Mesenchymal stem cell (in vitro differentiated cells and primary cell): ENCODE measurements at regions not wholly inside any gene's neighbourhood (a gene's known extent, or its start where the extent isn't known, plus 50 kb on each side); places are given as distances from the start of the nearest gene placed in this dataset.

ENCODE experiments used
- DNase-seq: peaks from one replicate; pipeline ENCODE4 v3.0.0-alpha.2; 2013
- H2AFZ ChIP-seq: one replicate; pipeline ENCODE4 v1.6.1; 2013; ENCODE audit warnings: low read depth, mild to moderate bottlenecking, control low read depth, inconsistent platforms, low read length, moderate library complexity
- H2AK5ac ChIP-seq: 2 replicates; pipeline ENCODE4 v1.6.1; 2013; ENCODE audit warnings: low read length, moderate library complexity, mild to moderate bottlenecking, inconsistent platforms; ENCODE audit not compliant: severe bottlenecking
- H2BK120ac ChIP-seq: one replicate; pipeline ENCODE4 v1.6.1; 2013; ENCODE audit warnings: low read depth, mild to moderate bottlenecking, inconsistent platforms, low read length, moderate library complexity
- H2BK12ac ChIP-seq, 2 experiments: one replicate each; pipeline ENCODE4 v1.6.1; 2013; ENCODE audit warnings: inconsistent platforms in 2 of 2, low read length in 2 of 2, mild to moderate bottlenecking in 2 of 2, moderate library complexity in 2 of 2, control low read depth in 1 of 2
- H2BK15ac ChIP-seq: one replicate; pipeline ENCODE4 v1.6.1; 2013; ENCODE audit warnings: mild to moderate bottlenecking, low read depth, inconsistent platforms; ENCODE audit not compliant: poor library complexity, severe bottlenecking
- H2BK5ac ChIP-seq: 2 replicates; pipeline ENCODE4 v1.6.1; 2013; ENCODE audit warnings: low read depth, mild to moderate bottlenecking, low read length, control low read depth, inconsistent platforms; ENCODE audit not compliant: poor library complexity, severe bottlenecking
- H3K14ac ChIP-seq, 2 experiments: one replicate each; pipeline ENCODE4 v1.6.1; 2013; ENCODE audit warnings: inconsistent platforms in 2 of 2, low read length in 2 of 2, control low read depth in 1 of 2, mild to moderate bottlenecking in 1 of 2, moderate library complexity in 1 of 2
- H3K18ac ChIP-seq, 2 experiments: one replicate each; pipeline ENCODE4 v1.6.1; 2013; ENCODE audit warnings: inconsistent platforms in 2 of 2, low read length in 2 of 2, control low read depth in 1 of 2, low read depth in 1 of 2, mild to moderate bottlenecking in 1 of 2
- H3K23ac ChIP-seq, 2 experiments: one replicate each; pipeline ENCODE4 v1.6.1; 2013; ENCODE audit warnings: inconsistent platforms in 2 of 2, low read length in 2 of 2, mild to moderate bottlenecking in 2 of 2, moderate library complexity in 2 of 2, control low read depth in 1 of 2
- H3K27ac ChIP-seq: 2 replicates; pipeline ENCODE4 v1.5.1; 2013; ENCODE audit warnings: mild to moderate bottlenecking, moderate library complexity, low read length, control low read depth, inconsistent platforms; ENCODE audit not compliant: poor library complexity, severe bottlenecking
- H3K27me3 ChIP-seq, 2 experiments: 2 replicates each; pipeline versions ENCODE4 v1.6.1 to v1.7.0; 2013; ENCODE audit warnings: low read length in 2 of 2, mild to moderate bottlenecking in 2 of 2, moderate library complexity in 2 of 2, control low read depth in 1 of 2, inconsistent platforms in 1 of 2; ENCODE audit not compliant: control insufficient read depth in 1 of 2, insufficient read depth in 1 of 2
- H3K36me3 ChIP-seq, 2 experiments: 2 replicates each; pipeline versions ENCODE4 v1.6.1 to v1.7.0; 2013; ENCODE audit warnings: low read length in 2 of 2, control low read depth in 1 of 2, inconsistent platforms in 1 of 2, low read depth in 1 of 2, mild to moderate bottlenecking in 1 of 2; ENCODE audit not compliant: insufficient read depth in 2 of 2, control insufficient read depth in 1 of 2
- H3K4ac ChIP-seq, 2 experiments: one replicate each; pipeline ENCODE4 v1.6.1; 2013; ENCODE audit warnings: inconsistent platforms in 2 of 2, low read length in 2 of 2, mild to moderate bottlenecking in 2 of 2, moderate library complexity in 2 of 2, control low read depth in 1 of 2, low read depth in 1 of 2
- H3K4me1 ChIP-seq: 2 replicates; pipeline ENCODE4 v1.6.1; 2013; ENCODE audit warnings: low read depth, low read length, control low read depth; ENCODE audit not compliant: control insufficient read depth, insufficient read depth
- H3K4me2 ChIP-seq: 2 replicates; pipeline ENCODE4 v1.6.1; 2013; ENCODE audit warnings: low read length, mild to moderate bottlenecking, inconsistent platforms; ENCODE audit not compliant: poor library complexity, severe bottlenecking
- H3K4me3 ChIP-seq, 2 experiments: 2 replicates each; pipeline versions ENCODE4 v1.5.1 to v1.7.0; 2013; ENCODE audit warnings: low read length in 2 of 2, mild to moderate bottlenecking in 2 of 2, control low read depth in 1 of 2, low read depth in 1 of 2; ENCODE audit not compliant: insufficient read depth in 1 of 2
- H3K79me1 ChIP-seq: replicated peaks from 2 replicates; pipeline ENCODE4 v1.6.1; 2013; ENCODE audit warnings: mild to moderate bottlenecking, control low read depth, low read length, inconsistent platforms; ENCODE audit not compliant: poor library complexity, severe bottlenecking
- H3K9ac ChIP-seq: 2 replicates; pipeline ENCODE4 v1.7.0; 2013; ENCODE audit warnings: mild to moderate bottlenecking, low read length, moderate library complexity
- H3K9me3 ChIP-seq: 2 replicates; pipeline ENCODE4 v1.7.0; 2013; ENCODE audit warnings: mild to moderate bottlenecking, low read length; ENCODE audit not compliant: control insufficient read depth
- H4K8ac ChIP-seq: one replicate; pipeline ENCODE4 v1.6.1; 2013; ENCODE audit warnings: inconsistent platforms, mild to moderate bottlenecking, low read length, moderate library complexity
- H4K91ac ChIP-seq: one replicate; pipeline ENCODE4 v1.6.1; 2013; ENCODE audit warnings: mild to moderate bottlenecking, low read length, inconsistent platforms
- WGBS: methylation state at CpG from one replicate; pipeline ENCODE4 v1.1.7; 2013; ENCODE audit warnings: mixed read lengths; 5-methylcytosine and 5-hydroxymethylcytosine counted together

DNA sequence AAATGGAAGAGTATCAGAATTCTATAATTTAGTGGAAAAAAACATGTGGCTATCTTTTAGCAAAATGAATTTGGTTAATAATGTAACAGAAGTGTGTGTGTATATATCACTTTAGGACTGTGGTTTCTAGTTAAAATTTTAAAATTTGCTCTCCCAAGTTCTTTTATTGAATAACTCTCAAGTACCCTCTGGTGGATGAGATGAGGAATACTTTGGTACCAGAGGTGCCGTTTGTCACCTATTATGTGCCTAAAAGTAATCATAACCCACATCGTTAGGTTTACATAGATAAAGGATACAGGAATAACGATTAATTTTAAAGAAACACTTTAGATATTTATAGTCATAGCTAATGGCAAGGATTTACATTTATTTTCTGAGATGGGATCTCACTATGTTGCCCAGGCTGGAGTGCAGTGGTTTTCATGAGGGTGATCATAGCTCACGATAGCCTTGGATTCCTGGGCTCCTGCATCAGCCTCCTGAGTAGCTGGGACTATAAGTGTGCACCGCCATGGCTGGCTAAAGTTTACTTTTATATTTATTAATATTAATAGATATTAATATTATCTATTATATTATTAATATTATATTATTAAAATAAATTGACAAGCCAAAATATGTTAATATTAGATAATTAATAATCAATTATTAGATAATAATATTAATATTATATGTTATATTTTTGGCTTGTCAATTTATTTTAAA, 66.7 kb upstream of the CAPRIN1 start:
- Histone ChIP-seq H3K23ac (no peak overlapping the region), H3K27me3 (peaks cover 13 to 43% of the 10 kb centered on the region in 2 experiments), H3K27ac (no peak overlapping the region), H3K4ac (no peak overlapping the region), H3K4me1 (no peaks in the 10 kb centered on the region), H3K36me3 (no peaks in the 10 kb centered on the region), H4K8ac (no peak overlapping the region), H3K79me1 (no peaks in the 10 kb centered on the region), H2BK120ac (no peak overlapping the region), H2AK5ac (no peak overlapping the region), H3K4me2 (no peak overlapping the region), H4K91ac (no peak overlapping the region), H2BK15ac (no peak overlapping the region), H3K9me3 (no peaks in the 10 kb centered on the region), H3K14ac (no peak overlapping the region), H2BK12ac (no peak overlapping the region), H3K9ac (no peak overlapping the region), H2BK5ac (no peak overlapping the region), H3K4me3 (no peak overlapping the region), H2AFZ (no peak overlapping the region), H3K18ac (no peak overlapping the region)
- DNase-seq, result no peak
- WGBS, result 100% methylated on average over 1 of the region's 5 CpGs

DNA sequence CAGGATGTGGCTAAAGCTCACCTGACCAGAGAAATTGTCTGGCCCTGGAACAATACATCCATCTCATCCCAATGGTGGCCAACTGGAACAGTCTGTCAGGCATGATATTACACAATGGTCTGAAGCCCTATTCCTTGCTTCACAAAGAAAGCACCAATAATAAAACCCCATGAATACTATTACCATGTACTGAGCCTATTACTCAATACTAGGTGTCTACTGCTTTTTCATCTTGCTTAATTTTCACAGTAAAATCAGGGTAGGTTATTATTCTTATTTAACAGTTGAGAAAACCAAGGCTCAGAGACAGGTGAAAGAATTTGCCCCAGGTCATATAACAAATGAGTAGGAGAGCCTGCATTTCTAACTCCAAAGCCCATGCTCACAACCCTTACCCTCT, 68.9 kb upstream of the CAPRIN1 start:
- no peak overlapping the region for H3K27ac ChIP-seq
- no peak overlapping the region for H3K9ac ChIP-seq
- no peak overlapping the region for H3K4me3 ChIP-seq

DNA sequence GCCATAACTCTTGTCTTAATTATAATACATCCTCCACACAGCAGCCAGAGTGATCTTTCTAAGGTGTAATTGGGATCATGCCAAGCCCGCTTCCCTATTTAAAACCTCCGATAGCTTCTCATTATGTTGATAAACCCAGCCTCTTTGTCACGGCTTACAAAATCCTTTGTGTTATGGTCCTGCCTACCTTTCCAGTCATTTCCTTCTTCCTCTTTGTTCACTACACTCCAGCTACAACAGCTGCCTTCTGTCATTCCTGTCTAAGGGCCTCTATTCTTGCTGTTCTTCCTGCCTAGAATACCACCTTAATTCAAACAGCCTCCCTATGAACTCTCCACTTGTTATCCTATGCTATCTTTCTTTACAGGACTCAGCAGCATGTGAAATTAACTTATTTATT, 70.6 kb upstream of the CAPRIN1 start:
- H3K36me3 ChIP-seq, result no peaks in the 10 kb centered on the region
- no peak overlapping the region for H2BK12ac ChIP-seq
- no peak overlapping the region for H3K27ac ChIP-seq
- H4K8ac ChIP-seq, result no peak overlapping the region
- H3K4me2 ChIP-seq, result no peak overlapping the region
- no peak overlapping the region for H3K4ac ChIP-seq
- no peak overlapping the region for H3K18ac ChIP-seq
- H3K4me1 ChIP-seq, result no peaks in the 10 kb centered on the region
- no peak overlapping the region for H3K9ac ChIP-seq
- H2BK5ac ChIP-seq, result no peak overlapping the region
- no peak for DNase-seq
- H2AK5ac ChIP-seq, result no peak overlapping the region
- peaks cover 23 to 44% of the 10 kb centered on the region in 2 experiments for H3K27me3 ChIP-seq
- H3K23ac ChIP-seq, result no peak overlapping the region
- no peak overlapping the region for H4K91ac ChIP-seq
- H2BK15ac ChIP-seq, result no peak overlapping the region
- no peak overlapping the region for H2BK120ac ChIP-seq
- no peak overlapping the region for H3K4me3 ChIP-seq
- H2AFZ ChIP-seq, result no peak overlapping the region
- H3K9me3 ChIP-seq, result no peaks in the 10 kb centered on the region
- H3K79me1 ChIP-seq, result no peaks in the 10 kb centered on the region
- no peak overlapping the region for H3K14ac ChIP-seq
- WGBS, result 91% methylated on average over 3 of the region's 3 CpGs

More for the DNA sequence above, 68.9 kb upstream of the CAPRIN1 start:
- H3K14ac ChIP-seq, result no peak overlapping the region
- no peak overlapping the region for H2BK12ac ChIP-seq
- H3K36me3 ChIP-seq, result no peaks in the 10 kb centered on the region
- H3K23ac ChIP-seq, result no peak overlapping the region
- H3K4me2 ChIP-seq, result no peak overlapping the region
- no peak overlapping the region for H2BK120ac ChIP-seq
- H3K4me1 ChIP-seq, result no peaks in the 10 kb centered on the region
- H2AK5ac ChIP-seq, result no peak overlapping the region
- no peaks in the 10 kb centered on the region for H3K79me1 ChIP-seq
- H2AFZ ChIP-seq, result no peak overlapping the region
- no peak overlapping the region for H3K4ac ChIP-seq
- H4K91ac ChIP-seq, result no peak overlapping the region
- no peaks in the 10 kb centered on the region for H3K9me3 ChIP-seq
- no peak overlapping the region for H2BK5ac ChIP-seq
- no peak overlapping the region for H2BK15ac ChIP-seq
- no peak for DNase-seq
- no peak overlapping the region for H3K18ac ChIP-seq
- no peak overlapping the region for H4K8ac ChIP-seq
- H3K27me3 ChIP-seq, result peaks cover 23 to 45% of the 10 kb centered on the region in 2 experiments

DNA sequence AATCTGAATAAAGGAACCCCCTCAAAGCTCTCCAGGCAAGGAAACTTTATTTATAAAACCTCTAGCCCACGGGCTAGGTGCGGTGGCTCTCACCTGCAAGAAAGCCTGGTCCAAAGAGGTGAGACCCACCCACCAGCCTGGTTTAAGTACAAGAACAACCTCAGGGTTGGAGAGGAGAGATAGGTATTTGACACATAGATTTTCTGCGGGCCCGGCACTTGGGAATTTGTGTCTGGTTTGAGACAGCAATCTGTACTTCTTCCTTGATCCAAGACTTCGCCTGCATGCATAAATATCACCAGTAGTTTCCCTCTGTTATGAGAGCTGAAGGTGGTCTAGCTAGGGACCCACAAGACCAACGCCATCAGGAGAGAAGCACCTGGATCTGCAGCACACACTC, 73.2 kb upstream of the CAPRIN1 start:
- 68% methylated on average over 2 of the region's 6 CpGs for WGBS
- Histone ChIP-seq H3K27me3 (peaks cover 34 to 55% of the 10 kb centered on the region in 2 experiments), H4K91ac (no peak overlapping the region), H4K8ac (no peak overlapping the region), H3K14ac (no peak overlapping the region), H3K27ac (no peak overlapping the region), H3K79me1 (no peaks in the 10 kb centered on the region), H3K4me3 (no peak overlapping the region), H3K36me3 (no peaks in the 10 kb centered on the region), H2AFZ (no peak overlapping the region), H3K4me2 (no peak overlapping the region), H3K18ac (no peak overlapping the region), H3K4ac (no peak overlapping the region), H3K9ac (no peak overlapping the region), H2BK120ac (no peak overlapping the region), H3K4me1 (no peaks in the 10 kb centered on the region), H2BK12ac (no peak overlapping the region), H2BK15ac (no peak overlapping the region), H3K9me3 (no peaks in the 10 kb centered on the region), H2BK5ac (no peak overlapping the region), H2AK5ac (no peak overlapping the region), H3K23ac (no peak overlapping the region)
- DNase-seq, result no peak
